ENCODE measurements at regions not wholly inside any gene's neighbourhood (a gene's known extent, or its start where the extent isn't known, plus 50 kb on each side); places are given as distances from the start of the nearest gene placed in this dataset.

- TF ChIP-seq EZH2 (IDR thresholded peaks at IDR 0.05; ENCODE audit: borderline replicate concordance, control insufficient read depth, low read depth, low read length) (no peak), CTCF (IDR thresholded peaks at IDR 0.05 in 2 of 3, conservative IDR thresholded peaks at IDR 0.05 in 1 of 3; ENCODE audit: control insufficient read depth in 2 of 3, extremely low read depth in 1 of 3, insufficient read depth in 1 of 3, low read depth in 3 of 3, low read length in 3 of 3) (no peak), ZNF384 (IDR thresholded peaks at IDR 0.05; ENCODE audit: borderline replicate concordance, low read depth, low read length) (no peak), POLR2A (IDR thresholded peaks at IDR 0.05; ENCODE audit: low read depth, low read length) (no peak), ZNF274 (IDR thresholded peaks at IDR 0.05; ENCODE audit: insufficient read depth, insufficient read length) (no peak), HCFC1 (IDR thresholded peaks at IDR 0.05; ENCODE audit: low read length) (no peak), EGR1 (IDR thresholded peaks at IDR 0.05; ENCODE audit: borderline replicate concordance in 1 of 2, low read depth in 2 of 2, low read length in 2 of 2) (no peak), ELK1 (IDR thresholded peaks at IDR 0.05; ENCODE audit: low read depth, low read length) (no peak)
- TF ChIP-seq, protein P1, sequence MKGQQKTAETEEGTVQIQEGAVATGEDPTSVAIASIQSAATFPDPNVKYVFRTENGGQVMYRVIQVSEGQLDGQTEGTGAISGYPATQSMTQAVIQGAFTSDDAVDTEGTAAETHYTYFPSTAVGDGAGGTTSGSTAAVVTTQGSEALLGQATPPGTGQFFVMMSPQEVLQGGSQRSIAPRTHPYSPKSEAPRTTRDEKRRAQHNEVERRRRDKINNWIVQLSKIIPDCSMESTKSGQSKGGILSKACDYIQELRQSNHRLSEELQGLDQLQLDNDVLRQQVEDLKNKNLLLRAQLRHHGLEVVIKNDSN (IDR thresholded peaks at IDR 0.05; ENCODE audit: borderline replicate concordance, extremely low read length, insufficient read depth, low read depth, low read length): no peak
Observed at GRCh38 chr2:125364984-125365265, 1291.0 kb upstream of the GYPC start.

All from GM12878 (cell line).